SU-DHL-6 (cell line): ENCODE measurements at regions not wholly inside any gene's neighbourhood (a gene's known extent, or its start where the extent isn't known, plus 50 kb on each side); places are given as distances from the start of the nearest gene placed in this dataset.

Experiments used
- H2AFZ ChIP-seq: fragments of 200-600 bp; sonication (generic); 2 replicates; pipeline ENCODE4 v1.6.1; 2014; ENCODE audit warnings: low read depth, mild to moderate bottlenecking, moderate library complexity, mixed read lengths, antibody characterized with exemption, low read length; ENCODE audit not compliant: severe bottlenecking
- H3F3A ChIP-seq: fragments of 200-600 bp; shearing (Covaris generic); 2 replicates; pipeline ENCODE4 v1.6.0; 2016; ENCODE audit warnings: antibody characterized with exemption, mild to moderate bottlenecking; ENCODE audit not compliant: insufficient read depth
- H3K27ac ChIP-seq: fragments of 200-600 bp; sonication (generic); 2 replicates; pipeline ENCODE4 v1.5.1; 2016; ENCODE audit warnings: low read depth, mild to moderate bottlenecking, low read length, moderate library complexity, mixed read lengths
- H3K27me3 ChIP-seq: fragments of 200-600 bp; sonication (generic), shearing (Covaris generic); 2 replicates; pipeline ENCODE4 v1.6.0; 2014; ENCODE audit warnings: mild to moderate bottlenecking, low read length
- H3K36me3 ChIP-seq: fragments of 200-600 bp; sonication (generic); 2 replicates; pipeline ENCODE4 v1.6.1; 2014; ENCODE audit warnings: mild to moderate bottlenecking, low read length, mixed read lengths
- H3K4me2 ChIP-seq: fragments of 300-600, 200-600 bp; shearing (Covaris generic), sonication (generic); 2 replicates; pipeline ENCODE4 v1.6.0; 2014; ENCODE audit warnings: low read length, low read depth, mild to moderate bottlenecking; ENCODE audit not compliant: poor library complexity, severe bottlenecking
- H3K4me3 ChIP-seq: fragments of 200-600 bp; sonication (generic); 2 replicates; pipeline ENCODE4 v1.5.1; 2014; ENCODE audit warnings: antibody characterized with exemption, low read length, mild to moderate bottlenecking, mixed read lengths; ENCODE audit not compliant: insufficient read depth, poor library complexity, severe bottlenecking
- H3K79me2 ChIP-seq: fragments of 200-600 bp; sonication (generic); 2 replicates; pipeline ENCODE4 v1.6.1; 2014; ENCODE audit warnings: mild to moderate bottlenecking, low read length, moderate library complexity; ENCODE audit not compliant: insufficient read depth
- H3K9ac ChIP-seq: fragments of 200-600 bp; sonication (generic); 2 replicates; pipeline ENCODE4 v1.7.0; 2014; ENCODE audit warnings: mild to moderate bottlenecking, low read length
- H3K9me2 ChIP-seq: fragments of 200-600 bp; sonication (generic); replicated peaks from 2 replicates; pipeline ENCODE4 v1.6.1; 2014; ENCODE audit warnings: low read length; ENCODE audit not compliant: insufficient read depth
- H3K9me3 ChIP-seq: fragments of 200-600 bp; sonication (generic); 2 replicates; pipeline ENCODE4 v1.6.1; 2014; ENCODE audit warnings: low read length, mixed read lengths; ENCODE audit not compliant: insufficient read depth
- H4K20me1 ChIP-seq: fragments of 200-600 bp; sonication (generic); 2 replicates; pipeline ENCODE4 v1.6.1; 2014; ENCODE audit warnings: low read depth, mild to moderate bottlenecking, antibody characterized with exemption, low read length, moderate library complexity, mixed read lengths
- CTCF ChIP-seq: fragments of 200-600 bp; sonication (generic); IDR thresholded peaks from one replicate; pipeline ENCODE4 v1.5.1; 2017; ENCODE audit warnings: antibody characterized with exemption, mild to moderate bottlenecking, low read length, moderate library complexity; ENCODE audit not compliant: insufficient read depth, poor library complexity, severe bottlenecking
- EZH2phosphoT487 ChIP-seq: fragments of 200-600 bp; sonication (generic), shearing (Covaris generic); conservative IDR thresholded peaks from 2 replicates; pipeline ENCODE4 v1.6.1; 2018; ENCODE audit warnings: mild to moderate bottlenecking, antibody characterized with exemption, low read length, moderate library complexity, mixed read lengths

DNA sequence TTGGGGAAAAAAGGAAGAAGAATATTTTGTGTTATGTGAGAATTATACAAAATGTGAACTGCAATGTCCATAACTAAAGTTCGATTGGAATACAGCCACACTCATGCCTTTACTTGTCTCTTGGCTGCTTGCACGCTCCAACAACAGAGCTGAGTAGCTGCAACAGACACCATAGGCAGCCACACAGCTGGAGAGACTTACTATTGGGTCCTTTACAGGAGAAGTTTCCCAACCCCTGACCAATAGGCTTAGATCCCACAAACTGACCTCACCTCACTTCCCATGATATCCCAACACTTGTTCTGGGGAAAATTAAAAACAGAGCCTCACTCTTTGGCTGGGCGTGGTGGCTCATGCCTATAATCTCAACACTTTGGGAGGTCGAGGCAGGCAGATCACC lies 213.8 kb downstream of the SH3BP4 start:
- no peak overlapping the region for H3K27ac ChIP-seq
- no peak for TF ChIP-seq EZH2phosphoT487
- no peak for TF ChIP-seq CTCF

GRCh38 chr2:235168174-235168979 lies 216.6 kb downstream of the SH3BP4 start:
- no peaks in the 10 kb centered on the region for H3K36me3 ChIP-seq
- H3K9me2 ChIP-seq, result no peaks in the 10 kb centered on the region
- no peak overlapping the region for H3K27ac ChIP-seq
- no peak for TF ChIP-seq CTCF
- TF ChIP-seq EZH2phosphoT487, result no peak
- no peak overlapping the region for H3K4me3 ChIP-seq
- no peaks in the 10 kb centered on the region for H3K9me3 ChIP-seq
- no peaks in the 10 kb centered on the region for H3K27me3 ChIP-seq
- no peaks in the 10 kb centered on the region for H3K79me2 ChIP-seq
- H3K4me2 ChIP-seq, result no peak overlapping the region
- H2AFZ ChIP-seq, result no peak overlapping the region
- H3F3A ChIP-seq, result no peaks in the 10 kb centered on the region
- no peak overlapping the region for H3K9ac ChIP-seq
- no peaks in the 10 kb centered on the region for H4K20me1 ChIP-seq

More for the DNA sequence above, 213.8 kb downstream of the SH3BP4 start:
- no peak overlapping the region for H2AFZ ChIP-seq
- no peaks in the 10 kb centered on the region for H3K9me2 ChIP-seq
- H3K9me3 ChIP-seq, result no peaks in the 10 kb centered on the region
- H3K4me2 ChIP-seq, result no peak overlapping the region
- no peaks in the 10 kb centered on the region for H4K20me1 ChIP-seq
- no peak overlapping the region for H3K9ac ChIP-seq
- no peaks in the 10 kb centered on the region for H3K79me2 ChIP-seq
- H3F3A ChIP-seq, result no peaks in the 10 kb centered on the region
- H3K4me3 ChIP-seq, result no peak overlapping the region
- H3K36me3 ChIP-seq, result no peaks in the 10 kb centered on the region
- H3K27me3 ChIP-seq, result no peaks in the 10 kb centered on the region

- Histone ChIP-seq H3K36me3 (no peaks in the 10 kb centered on the region), H4K20me1 (no peaks in the 10 kb centered on the region), H3F3A (no peaks in the 10 kb centered on the region), H3K27ac (no peak overlapping the region), H3K27me3 (no peaks in the 10 kb centered on the region), H3K9ac (no peak overlapping the region), H3K79me2 (no peaks in the 10 kb centered on the region), H3K4me3 (no peak overlapping the region), H3K4me2 (no peak overlapping the region), H3K9me3 (no peaks in the 10 kb centered on the region), H3K9me2 (no peaks in the 10 kb centered on the region), H2AFZ (no peak overlapping the region)
- TF ChIP-seq EZH2phosphoT487 (no peak), CTCF (no peak)
These were observed 218.2 kb downstream of the SH3BP4 start for GRCh38 chr2:235170016-235170415.
